Inferior parietal cortex (tissue), 1 donor: ENCODE measurements at regions not wholly inside any gene's neighbourhood (a gene's known extent, or its start where the extent isn't known, plus 50 kb on each side); places are given as distances from the start of the nearest gene placed in this dataset.
"Not testable (repeated sequence)": the region's sequence is repeated elsewhere in the genome, so short reads cannot be mapped to it uniquely, and the experiment has no call there.

ENCODE experiments used
- DNase-seq: peaks from one replicate; pipeline ENCODE4 v3.0.0-alpha.2; 2016; ENCODE audit errors: extremely low spot score

DNA sequence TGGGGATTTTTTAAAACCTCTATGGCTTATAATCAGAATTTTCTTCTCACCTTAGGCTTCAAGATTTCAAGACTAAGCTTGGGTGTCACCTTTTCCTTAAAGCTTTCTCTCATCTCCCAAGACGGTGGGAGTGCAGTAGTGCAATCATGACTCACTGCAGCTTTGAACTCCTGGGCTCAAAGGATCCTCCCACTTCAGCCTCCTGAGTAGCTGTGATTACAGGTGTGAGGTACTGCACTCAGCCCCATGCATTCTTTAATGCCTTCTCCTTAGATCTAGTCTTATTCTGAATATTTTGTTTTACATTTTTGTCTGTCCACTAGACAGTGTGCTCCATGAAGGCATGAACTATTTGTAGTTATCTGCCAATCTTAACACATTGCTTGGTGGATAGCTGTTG lies 55.7 kb upstream of the FAT3 start:
- no peak for DNase-seq

DNA sequence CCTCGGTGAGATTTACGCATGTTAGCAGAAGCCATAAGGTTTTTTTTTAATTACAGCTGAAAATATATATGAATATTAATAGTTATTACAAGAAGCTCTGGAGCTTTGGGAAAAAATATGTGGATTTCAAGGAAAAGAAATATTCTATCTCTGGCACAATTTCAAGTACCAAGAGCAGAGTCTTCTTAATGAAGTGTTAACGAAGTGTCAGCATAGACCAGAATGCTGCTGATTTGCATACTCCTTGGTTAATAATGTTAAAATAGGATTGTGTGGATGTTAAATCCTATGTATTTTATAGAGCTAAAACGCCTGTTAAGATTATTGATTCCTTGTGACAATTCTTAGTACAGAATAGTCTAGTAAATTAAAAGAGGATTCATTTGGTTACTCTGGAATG lies 57.0 kb upstream of the FAT3 start:
- no peak for DNase-seq

DNA sequence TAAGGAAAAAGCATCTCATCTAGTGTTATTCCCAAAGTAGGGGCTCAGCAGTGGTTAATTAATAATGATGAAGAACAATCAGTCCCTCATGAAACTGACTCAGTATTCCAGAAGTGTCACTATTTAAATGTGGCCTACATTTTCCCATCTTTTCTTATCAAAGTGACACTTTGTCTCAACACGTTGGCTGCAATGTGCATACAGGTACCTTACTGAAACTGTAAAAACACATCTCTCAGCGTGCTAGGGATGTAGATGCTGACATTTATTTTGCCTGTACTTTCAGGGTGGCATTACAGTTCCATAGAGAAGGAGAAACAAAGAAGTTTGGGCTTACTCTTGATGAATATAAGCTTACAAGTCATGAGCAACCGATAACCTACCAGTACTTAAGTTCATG lies 58.3 kb upstream of the FAT3 start:
- DNase-seq: no peak

DNA sequence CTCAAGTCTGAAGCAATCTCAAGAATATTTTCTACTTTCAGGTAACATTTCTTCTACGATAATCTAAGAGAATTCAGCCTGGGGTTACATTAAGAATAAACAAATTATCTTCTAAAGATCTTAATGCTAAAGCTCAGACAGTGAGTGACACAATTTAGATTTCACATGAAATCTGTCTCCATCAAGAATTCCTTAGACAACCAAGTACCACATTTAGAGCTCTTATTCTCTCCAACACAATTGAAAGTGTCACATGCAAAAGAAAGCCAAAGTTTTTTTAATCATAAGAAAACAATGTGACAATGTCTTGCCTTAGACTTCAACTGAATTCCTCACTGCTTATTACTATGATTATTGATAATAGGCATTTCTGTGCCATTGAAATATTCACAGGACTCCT lies 60.7 kb upstream of the FAT3 start:
- DNase-seq: no peak

DNA sequence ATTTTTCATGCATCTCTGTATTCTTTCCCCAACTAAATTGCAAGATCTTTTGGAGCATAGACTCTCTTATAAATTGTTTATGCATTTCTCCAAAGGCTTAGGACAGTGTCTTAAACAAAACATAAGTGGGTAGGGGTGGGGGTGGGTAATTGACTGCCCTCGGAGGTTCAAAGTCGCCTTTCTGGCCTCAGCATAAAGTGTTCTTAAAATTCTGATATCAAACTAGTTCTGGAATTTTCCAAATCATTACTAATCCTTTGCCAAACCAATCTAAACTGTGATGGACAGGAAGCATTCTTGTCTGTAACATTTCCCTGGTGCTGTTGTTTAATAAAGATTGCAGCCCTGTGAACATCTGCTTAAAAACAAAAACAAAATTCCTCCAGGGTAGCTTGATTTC lies 61.8 kb upstream of the FAT3 start:
- no peak for DNase-seq

DNA sequence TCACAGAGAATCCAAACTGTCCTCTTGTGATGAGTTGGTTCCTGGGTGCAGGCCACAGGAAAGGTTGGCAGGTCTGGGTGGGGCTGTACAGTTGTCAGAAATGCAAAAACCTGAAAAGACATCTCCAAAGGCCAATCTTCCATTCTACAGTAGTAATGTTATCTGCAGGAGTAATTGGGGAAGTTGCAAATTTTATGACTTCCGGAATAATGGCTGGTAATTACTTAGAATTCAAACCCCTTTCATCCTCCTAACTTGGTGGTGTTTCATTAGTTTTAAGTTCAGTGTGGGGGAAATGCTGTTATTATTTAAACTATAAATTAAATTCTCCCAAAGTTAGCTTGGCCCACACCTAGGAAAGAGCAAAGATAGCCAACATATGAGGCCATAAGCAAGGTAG lies 64.7 kb upstream of the FAT3 start:
- DNase-seq: no peak

DNA sequence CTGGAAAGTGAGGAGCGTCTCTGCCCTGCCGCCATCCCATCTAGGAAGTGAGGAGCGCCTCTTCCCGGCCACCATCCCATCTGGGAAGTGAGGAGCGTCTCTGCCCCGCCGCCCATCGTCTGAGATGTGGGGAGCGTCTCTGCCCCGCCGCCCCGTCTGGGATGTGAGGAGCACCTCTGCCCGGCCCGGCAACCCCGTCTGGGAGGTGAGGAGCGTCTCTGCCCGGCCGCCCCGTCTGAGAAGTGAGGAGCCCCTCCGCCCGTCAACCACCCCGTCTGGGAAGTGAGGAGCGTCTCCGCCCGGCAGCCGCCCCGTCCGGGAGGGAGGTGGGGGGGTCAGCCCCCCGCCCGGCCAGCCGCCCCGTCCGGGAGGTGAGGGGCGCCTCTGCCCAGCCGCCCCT lies 67.2 kb upstream of the FAT3 start:
- DNase-seq: not testable (repeated sequence)

DNA sequence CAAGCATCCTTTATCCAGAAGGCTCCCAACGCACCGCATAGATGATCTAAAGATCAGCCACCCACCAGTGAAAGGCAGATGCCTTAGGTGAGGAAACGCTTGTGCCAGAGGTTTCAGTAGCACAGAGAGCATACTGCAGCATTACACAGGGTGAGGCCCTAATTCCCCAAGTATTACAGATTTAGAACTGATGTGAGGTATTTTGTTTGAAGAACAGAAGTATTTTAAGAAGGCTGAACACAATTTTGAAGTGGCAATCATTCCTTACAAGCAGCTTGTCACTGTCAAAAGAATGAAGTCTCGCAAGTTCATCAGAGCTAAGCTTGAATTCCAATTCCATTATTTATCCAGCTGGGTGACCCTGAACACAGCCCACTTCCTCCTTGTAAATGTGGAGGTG lies 70.0 kb upstream of the FAT3 start:
- DNase-seq: no peak

DNA sequence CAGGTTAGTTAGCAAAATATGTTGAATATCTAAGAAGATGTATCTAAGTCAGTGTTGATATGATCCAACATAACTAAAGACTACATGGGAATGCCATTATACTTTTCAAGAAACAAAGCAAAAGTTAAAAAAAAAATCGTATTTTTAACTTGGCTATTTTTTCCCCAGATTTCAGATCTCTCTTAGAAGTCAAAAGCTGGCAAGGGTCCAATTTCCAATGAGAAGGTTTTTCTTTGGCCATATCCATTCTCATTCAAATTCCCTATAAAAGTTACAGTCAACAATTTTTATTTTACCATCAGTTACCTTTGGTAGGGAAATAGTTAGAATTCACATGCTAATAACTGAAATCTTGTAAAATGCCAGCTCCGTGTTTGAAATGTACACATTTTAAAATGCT lies 70.5 kb upstream of the FAT3 start:
- DNase-seq: no peak

DNA sequence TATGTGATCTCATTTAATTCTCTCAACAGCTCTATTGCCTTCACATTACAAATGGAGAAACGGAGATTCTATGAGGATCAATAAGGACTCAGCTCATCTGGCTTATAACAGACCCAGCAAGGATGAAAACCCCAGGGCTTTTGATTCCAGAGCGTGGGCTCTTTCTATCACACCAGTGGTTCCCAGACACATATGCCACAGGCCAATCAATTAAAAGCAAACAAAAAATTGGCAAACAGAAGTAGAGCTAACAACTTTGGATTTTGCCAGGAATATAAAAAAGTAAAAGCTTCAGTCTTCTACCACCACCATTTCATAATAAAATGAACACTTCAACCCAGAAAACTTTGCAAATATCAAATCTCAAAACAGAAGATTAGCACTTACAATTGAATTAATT lies 71.1 kb upstream of the FAT3 start:
- no peak for DNase-seq

DNA sequence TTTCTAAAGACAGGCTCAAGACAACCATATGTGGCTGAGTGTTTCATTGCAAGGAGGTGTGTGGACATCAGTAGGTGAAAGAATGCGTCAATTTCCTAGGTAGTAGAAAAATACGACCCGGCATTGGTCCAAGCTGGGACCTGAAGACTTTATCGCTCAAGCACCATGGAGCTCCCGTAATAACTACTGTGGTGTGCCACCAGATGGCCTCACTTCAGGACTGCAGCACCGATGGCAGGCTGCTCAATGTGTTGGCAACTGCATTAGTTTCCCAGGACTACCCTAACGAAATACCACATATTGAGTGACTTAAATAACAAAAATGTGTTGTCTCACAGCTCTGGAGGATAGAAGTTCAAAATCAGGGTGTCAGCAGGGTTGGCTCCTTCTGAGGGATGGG lies 72.4 kb upstream of the FAT3 start:
- no peak for DNase-seq

DNA sequence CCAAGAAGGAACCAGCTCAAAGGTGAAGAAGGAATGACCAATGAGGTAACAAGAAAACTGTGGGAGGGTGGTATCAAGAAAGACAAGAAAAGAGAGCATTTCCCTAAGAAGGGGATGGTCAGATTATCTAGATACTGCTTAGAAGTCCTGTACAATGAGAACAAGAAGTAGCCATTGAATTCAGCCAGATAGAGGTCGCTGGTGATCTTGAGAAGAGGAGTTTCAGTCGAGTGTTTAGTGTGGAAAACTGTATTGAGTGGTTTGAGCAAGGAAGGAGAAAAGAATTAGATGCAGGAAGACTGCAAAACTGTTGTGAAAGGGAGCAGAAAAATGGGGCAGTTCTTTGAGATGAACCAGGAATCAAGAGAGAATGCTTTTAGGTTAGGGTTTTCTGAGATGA lies 74.6 kb upstream of the FAT3 start:
- DNase-seq: no peak

DNA sequence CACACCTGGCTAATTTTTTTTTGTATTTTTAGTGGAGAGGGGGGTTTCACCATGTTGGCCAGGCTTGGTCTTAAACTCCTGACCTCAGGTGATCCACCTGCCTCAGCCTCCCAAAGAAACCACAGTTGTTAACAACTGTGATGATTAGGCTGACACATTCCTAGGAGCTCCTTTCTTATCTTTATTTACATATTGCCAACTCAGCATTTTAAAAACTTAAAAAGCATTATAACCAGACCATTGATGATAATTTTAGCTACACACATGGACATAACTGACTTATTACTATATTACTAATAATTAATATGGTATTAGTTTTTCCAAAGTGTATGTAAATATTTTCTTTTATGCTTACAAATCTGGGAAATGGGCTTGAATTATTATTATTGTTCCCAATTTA lies 82.9 kb upstream of the FAT3 start:
- no peak for DNase-seq

DNA sequence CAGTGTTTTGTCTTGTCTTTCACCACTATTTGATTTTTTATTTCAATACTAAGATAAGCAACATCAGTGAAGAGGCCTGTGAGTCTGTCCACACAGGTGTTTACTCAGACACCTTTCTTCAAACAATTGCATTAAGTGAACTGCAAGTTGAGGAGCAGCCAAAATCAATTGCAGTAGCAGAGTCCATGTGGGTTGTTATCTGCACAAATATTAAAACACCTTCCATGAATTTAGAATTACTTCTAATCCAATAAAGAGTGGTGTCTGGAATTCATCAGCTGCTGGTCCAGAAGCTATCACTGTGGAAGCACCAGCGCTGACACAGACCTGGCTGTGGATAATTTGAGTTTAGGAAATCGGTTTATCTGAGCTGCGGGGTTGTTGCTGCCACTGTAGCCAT lies 83.5 kb upstream of the FAT3 start:
- DNase-seq: no peak

DNA sequence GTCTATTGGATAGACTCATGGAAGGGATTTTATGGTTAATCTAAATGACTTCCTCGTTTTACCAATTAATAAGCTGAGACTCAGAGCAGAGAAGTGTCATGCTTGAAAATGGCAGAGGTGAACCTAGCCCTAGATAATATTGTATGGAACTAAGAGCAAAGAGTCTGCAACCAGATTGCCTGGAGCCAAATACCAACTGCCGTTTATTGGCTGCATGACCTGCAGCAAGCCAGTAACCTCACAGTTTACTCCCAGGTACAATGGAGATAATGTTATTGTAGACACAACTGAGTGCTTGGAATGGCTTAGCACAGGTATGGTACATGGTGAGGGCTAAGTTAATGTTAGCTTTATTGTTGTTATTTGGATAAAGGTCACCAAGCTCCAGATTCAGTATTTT lies 84.6 kb upstream of the FAT3 start:
- no peak for DNase-seq

DNA sequence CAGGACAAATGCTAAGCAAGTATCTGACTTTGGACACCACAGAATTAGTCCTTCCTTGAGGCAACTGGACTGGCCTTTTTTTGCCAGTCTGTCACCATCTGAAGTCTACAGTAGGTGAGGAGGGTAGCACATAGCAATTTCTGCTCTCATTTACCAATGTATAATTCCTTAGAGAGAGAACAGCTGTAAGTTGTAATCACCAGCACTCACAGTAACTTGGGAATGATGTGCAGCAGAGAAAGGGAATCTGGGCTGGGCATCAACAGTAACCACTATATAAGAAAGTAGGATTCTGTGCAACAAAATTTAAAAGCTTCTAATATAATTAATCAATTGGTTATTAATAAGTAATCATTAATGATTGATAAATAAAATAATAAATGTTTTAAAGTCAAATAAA lies 86.3 kb upstream of the FAT3 start:
- no peak for DNase-seq

DNA sequence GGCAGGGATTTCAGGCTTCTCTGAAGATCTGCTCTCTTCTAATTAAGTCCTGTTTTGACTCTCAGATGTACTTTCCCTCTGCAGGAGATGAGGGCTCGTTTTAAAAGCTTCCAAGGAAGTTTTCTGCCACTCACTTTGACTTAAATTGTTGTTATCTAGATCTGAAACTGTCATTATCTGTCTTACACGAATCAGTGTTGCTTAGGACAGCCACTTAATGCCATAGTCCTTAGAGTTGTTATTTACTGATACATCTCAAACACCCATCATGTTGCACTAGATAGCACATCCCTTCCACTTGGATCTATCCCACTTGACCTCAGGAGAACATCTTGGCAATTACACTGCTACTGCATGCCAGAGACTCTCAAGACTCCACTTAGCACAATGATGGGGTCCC lies 86.9 kb upstream of the FAT3 start:
- DNase-seq: no peak

DNA sequence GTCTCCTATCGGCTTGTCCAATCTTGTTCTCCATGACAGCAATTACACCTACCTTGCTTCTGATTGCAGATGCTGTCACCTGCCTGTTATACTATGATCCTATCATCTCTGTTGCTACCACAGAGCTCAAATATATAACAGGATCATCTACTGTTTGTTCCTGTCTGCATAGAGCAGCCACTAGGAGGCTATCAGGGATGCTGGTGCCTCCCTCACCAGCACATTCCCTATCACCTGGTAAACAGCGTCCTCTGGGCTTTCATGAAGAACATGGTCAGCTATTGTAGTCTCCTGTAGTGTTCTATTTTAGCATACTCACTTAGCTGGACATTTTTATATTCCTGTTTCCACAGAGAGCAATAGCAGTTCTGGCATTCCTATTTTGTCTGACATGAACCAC lies 87.8 kb upstream of the FAT3 start:
- no peak for DNase-seq

DNA sequence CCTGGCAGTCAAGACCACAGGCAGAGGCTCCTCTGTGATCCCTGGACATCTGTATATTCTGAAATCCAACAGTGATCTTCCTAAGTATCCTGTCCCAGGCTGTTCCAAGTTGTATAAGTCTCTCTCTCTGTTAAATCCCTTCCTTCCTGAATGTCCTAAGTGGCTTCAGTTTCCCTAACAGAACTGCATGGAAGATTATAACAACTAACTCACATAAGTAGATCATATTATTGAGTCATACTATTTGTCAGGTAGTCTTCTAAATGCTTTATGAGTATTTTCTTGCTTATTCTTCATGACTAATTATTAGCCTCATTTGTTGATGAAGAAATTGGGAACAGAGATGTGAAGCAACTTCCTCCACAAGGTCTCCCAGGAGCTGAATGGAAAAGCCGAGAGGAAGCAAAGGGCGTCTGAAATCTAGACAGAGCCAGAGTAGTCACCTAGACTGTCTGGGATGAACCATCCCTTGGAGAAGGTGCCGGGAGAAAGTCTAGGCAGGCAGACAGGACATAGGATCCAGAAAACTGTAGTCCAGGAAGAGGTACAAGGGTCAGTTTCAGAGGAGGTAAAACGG lies 93.2 kb upstream of the FAT3 start:
- no peak for DNase-seq

DNA sequence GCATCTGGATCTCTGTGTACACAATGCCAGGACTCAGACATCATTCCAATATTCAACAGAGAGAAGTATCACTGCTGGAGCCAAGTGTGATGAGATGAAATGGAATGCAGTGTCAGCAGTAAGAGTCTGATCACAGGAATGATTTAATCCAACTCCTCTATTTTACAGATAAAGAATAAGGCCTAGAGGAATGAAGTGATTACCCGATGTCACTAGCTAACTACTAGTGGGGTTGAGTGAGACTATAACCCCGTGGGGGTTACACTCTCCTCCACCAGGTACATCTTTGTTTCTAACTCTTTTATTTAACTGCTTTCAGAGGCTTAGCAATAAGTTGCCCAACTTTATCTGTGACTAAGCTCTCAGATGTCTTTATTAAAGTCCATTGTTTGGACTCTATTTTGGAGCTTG lies 94.2 kb upstream of the FAT3 start:
- DNase-seq: no peak

DNA sequence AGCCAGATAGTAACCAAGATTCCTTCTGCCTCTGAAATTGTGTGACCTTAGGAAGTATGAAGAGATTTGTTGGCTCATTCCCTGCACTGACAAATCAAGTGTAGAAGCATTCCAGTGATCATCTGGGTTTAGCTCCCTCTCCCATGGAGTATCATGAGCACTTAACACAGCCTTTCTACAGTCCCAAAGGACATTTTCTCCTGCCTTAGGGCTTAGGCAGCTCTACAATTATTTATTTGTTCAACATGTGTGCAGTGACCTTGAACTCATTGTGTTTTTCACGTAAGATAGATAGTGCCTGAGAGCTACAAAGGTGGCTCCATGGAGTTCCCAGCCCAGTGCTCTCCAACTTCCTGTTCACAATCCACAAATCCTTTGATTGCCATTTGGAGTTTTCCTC lies 94.8 kb upstream of the FAT3 start:
- DNase-seq: no peak

DNA sequence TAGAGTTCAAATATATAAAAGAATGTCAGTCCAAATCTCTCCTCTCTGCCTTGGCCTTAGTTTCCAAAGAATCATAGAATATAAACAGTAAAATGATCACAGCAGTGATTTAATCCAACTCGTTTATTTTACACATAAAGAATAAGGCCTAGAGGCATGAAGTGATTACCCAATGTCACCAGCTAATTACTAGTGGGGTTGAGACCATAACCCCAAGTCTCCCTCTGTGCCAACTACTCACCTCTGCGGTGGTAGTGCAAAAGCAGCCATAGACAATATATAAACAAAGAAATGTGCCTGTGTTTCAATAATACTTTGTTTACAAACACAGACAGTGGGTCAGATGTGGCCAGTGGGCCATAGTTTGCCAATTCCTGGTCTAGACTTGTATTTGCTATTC lies 96.6 kb upstream of the FAT3 start:
- DNase-seq: no peak

DNA sequence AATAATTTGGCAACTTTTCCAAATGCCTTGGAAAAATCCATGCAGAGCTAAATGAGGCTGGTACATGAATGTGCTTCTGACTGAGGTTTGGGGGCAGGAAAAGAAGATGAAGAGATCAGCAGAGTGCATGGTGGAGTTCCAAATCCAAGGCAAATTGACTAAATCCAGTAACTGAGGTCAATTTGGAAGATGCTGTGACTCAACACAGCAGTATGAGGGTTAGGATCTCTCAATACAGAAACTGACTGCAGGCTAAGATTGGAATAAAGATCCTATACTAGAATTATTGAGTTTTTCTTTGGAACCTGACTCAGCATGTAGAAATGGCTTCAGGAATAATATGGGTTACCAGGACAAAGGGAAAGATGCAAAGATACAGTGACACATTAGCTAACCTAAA lies 99.3 kb upstream of the FAT3 start:
- no peak for DNase-seq

DNA sequence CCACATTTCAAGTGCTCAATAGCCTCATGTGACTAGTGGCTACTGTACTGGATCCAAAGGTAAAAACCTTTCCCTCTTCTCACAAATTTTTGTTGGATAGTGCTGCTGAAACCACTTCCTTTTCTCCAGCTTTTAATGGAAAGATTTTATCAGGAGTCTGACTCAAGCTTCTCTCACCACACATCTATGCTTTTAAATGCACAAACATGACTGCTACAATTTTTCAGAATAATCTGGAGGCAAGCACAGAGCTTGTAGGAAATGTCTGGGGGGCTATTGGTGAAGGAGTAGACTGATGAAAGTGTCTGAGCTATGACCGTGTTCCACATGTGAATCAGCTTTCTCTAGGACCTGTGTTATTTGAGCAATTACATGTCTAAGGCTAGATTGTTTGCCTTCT lies 101.1 kb upstream of the FAT3 start:
- no peak for DNase-seq

DNA sequence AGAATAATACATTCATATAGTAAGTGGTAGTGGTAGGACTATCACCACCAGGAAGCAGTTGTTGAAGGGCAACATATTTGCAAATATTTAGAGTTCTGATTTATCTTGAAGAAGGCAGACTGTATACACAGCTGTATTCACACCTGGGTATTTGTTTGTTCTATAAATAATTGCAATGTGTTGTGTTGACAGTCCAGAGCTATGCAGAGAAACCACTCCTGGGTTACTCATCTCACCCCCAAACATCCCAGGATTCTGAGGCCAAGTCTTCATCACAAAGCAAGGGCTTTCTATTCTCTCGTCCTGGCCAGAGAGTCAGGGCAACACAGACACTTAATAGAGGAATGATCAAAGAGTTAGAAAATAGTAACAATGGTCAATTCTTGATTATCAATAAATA lies 102.1 kb upstream of the FAT3 start:
- no peak for DNase-seq
